ENCODE measurements at regions not wholly inside any gene's neighbourhood (a gene's known extent, or its start where the extent isn't known, plus 50 kb on each side); places are given as distances from the start of the nearest gene placed in this dataset.

GRCh38 chr3:195004512-195005250, 266.3 kb downstream of the XXYLT1 start:
- no peak for FAIRE-seq

GRCh38 chr3:195005251-195005620, 265.7 kb downstream of the XXYLT1 start:
- FAIRE-seq (no peak), DNase-seq (ENCODE audit: insufficient read length, low spot score) (no peak)
- no peak for TF ChIP-seq POU2F2 (IDR thresholded peaks at IDR 0.05; ENCODE audit: low read depth, low read length)
- no peak for TF ChIP-seq PAX5 (IDR thresholded peaks at IDR 0.05; ENCODE audit: insufficient read depth, low read length, severe bottlenecking)
- TF ChIP-seq POLR2AphosphoS5 (IDR thresholded peaks at IDR 0.05; ENCODE audit: low read depth, low read length), result no peak

More at GRCh38 chr3:195004512-195005250, 266.3 kb downstream of the XXYLT1 start:
- no peak for DNase-seq (ENCODE audit: insufficient read length, low spot score)
- TF ChIP-seq POLR2AphosphoS5 (IDR thresholded peaks at IDR 0.05; ENCODE audit: low read depth, low read length) (no peak), SPI1 (IDR thresholded peaks at IDR 0.05; ENCODE audit: low read depth, low read length) (no peak), TAF1 (IDR thresholded peaks at IDR 0.05; ENCODE audit: low read depth, low read length) (no peak), POLR2A (IDR thresholded peaks at IDR 0.05; ENCODE audit: low read depth, low read length) (no peak), POU2F2 (IDR thresholded peaks at IDR 0.05; ENCODE audit: low read depth, low read length) (no peak)

- FAIRE-seq, result no peak
- TF ChIP-seq SPI1 (IDR thresholded peaks at IDR 0.05; ENCODE audit: low read depth, low read length) (no peak), POLR2A (IDR thresholded peaks at IDR 0.05; ENCODE audit: low read depth, low read length) (no peak), POU2F2 (IDR thresholded peaks at IDR 0.05; ENCODE audit: low read depth, low read length) (no peak), POLR2AphosphoS5 (IDR thresholded peaks at IDR 0.05; ENCODE audit: low read depth, low read length) (no peak), TAF1 (IDR thresholded peaks at IDR 0.05; ENCODE audit: low read depth, low read length) (no peak), PAX5 (IDR thresholded peaks at IDR 0.05; ENCODE audit: insufficient read depth, low read length, severe bottlenecking) (no peak)
- no peak for DNase-seq (ENCODE audit: insufficient read length, low spot score)
These were observed 265.0 kb downstream of the XXYLT1 start for GRCh38 chr3:195005759-195006510.

- FAIRE-seq (no peak), DNase-seq (ENCODE audit: insufficient read length, low spot score) (no peak)
- TF ChIP-seq POU2F2 (IDR thresholded peaks at IDR 0.05; ENCODE audit: low read depth, low read length) (no peak), POLR2AphosphoS5 (IDR thresholded peaks at IDR 0.05; ENCODE audit: low read depth, low read length) (no peak), POLR2A (IDR thresholded peaks at IDR 0.05; ENCODE audit: low read depth, low read length) (no peak), PAX5 (IDR thresholded peaks at IDR 0.05; ENCODE audit: insufficient read depth, low read length, severe bottlenecking) (no peak), TAF1 (IDR thresholded peaks at IDR 0.05; ENCODE audit: low read depth, low read length) (no peak), SPI1 (IDR thresholded peaks at IDR 0.05; ENCODE audit: low read depth, low read length) (no peak)
These were observed 263.8 kb downstream of the XXYLT1 start for GRCh38 chr3:195007151-195007550.

GRCh38 chr3:195007766-195008165, 263.2 kb downstream of the XXYLT1 start:
- FAIRE-seq (no peak), DNase-seq (ENCODE audit: insufficient read length, low spot score) (no peak)
- TF ChIP-seq PAX5 (IDR thresholded peaks at IDR 0.05; ENCODE audit: insufficient read depth, low read length, severe bottlenecking) (no peak), SPI1 (IDR thresholded peaks at IDR 0.05; ENCODE audit: low read depth, low read length) (no peak), POU2F2 (IDR thresholded peaks at IDR 0.05; ENCODE audit: low read depth, low read length) (no peak), POLR2AphosphoS5 (IDR thresholded peaks at IDR 0.05; ENCODE audit: low read depth, low read length) (no peak), POLR2A (IDR thresholded peaks at IDR 0.05; ENCODE audit: low read depth, low read length) (no peak), TAF1 (IDR thresholded peaks at IDR 0.05; ENCODE audit: low read depth, low read length) (no peak)

DNA sequence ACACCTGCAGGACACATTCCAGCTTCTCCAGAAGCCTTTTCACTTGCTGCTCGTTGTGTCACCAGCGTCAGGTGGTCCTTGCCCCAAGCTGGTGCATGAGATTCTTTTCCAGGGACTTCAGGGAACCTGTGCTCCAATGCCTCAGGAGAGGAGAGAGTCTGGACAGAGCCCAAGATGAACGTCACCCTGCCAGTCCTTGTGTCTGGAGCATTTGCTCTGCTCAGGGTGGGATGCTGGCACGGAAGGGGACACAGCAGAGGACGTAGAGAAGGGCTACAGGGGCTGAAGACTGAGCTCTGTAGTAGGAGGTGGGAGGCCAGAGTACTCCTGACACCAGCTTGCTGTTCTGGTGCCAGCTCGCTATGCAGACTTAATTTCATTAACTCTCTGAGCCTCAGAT, 262.1 kb downstream of the XXYLT1 start:
- DNase-seq (ENCODE audit: insufficient read length, low spot score) (no peak), FAIRE-seq (no peak)
- TF ChIP-seq POLR2A (IDR thresholded peaks at IDR 0.05; ENCODE audit: low read depth, low read length) (no peak), SPI1 (IDR thresholded peaks at IDR 0.05; ENCODE audit: low read depth, low read length) (no peak), POLR2AphosphoS5 (IDR thresholded peaks at IDR 0.05; ENCODE audit: low read depth, low read length) (no peak), POU2F2 (IDR thresholded peaks at IDR 0.05; ENCODE audit: low read depth, low read length) (no peak), PAX5 (IDR thresholded peaks at IDR 0.05; ENCODE audit: insufficient read depth, low read length, severe bottlenecking) (no peak), TAF1 (IDR thresholded peaks at IDR 0.05; ENCODE audit: low read depth, low read length) (no peak)

GRCh38 chr3:195009616-195010015, 261.3 kb downstream of the XXYLT1 start:
- DNase-seq (ENCODE audit: insufficient read length, low spot score), result no peak
- TF ChIP-seq POLR2A (IDR thresholded peaks at IDR 0.05; ENCODE audit: low read depth, low read length) (no peak), TAF1 (IDR thresholded peaks at IDR 0.05; ENCODE audit: low read depth, low read length) (no peak), PAX5 (IDR thresholded peaks at IDR 0.05; ENCODE audit: insufficient read depth, low read length, severe bottlenecking) (no peak), POLR2AphosphoS5 (IDR thresholded peaks at IDR 0.05; ENCODE audit: low read depth, low read length) (no peak), SPI1 (IDR thresholded peaks at IDR 0.05; ENCODE audit: low read depth, low read length) (no peak), POU2F2 (IDR thresholded peaks at IDR 0.05; ENCODE audit: low read depth, low read length) (no peak)
- no peak for FAIRE-seq

DNA sequence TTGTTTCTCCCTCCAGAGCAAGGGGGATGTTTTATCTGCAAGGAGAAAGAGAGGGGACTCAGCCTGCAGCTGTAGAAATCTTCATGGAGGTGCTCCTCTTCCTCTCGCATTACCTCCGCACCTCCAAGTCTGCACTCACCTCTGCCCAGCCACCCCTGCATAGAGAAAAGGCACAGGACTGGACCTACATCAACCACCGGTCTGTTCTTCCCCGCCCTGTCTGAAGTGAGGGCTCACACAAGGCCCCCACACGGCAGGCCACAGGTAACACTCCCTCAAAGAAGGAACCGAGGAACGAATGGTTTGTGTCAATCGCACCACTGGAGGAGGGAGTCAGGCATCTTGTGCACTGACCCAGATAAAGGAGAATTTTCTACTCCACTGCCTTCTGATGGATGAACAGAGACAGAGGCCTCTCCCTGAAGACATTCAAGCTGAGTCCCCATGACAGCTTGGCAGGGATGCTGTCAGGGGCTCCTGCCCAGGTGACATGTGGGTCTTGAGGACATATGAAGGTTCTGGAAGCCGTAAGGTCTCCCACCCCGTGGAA, 260.3 kb downstream of the XXYLT1 start:
- FAIRE-seq (no peak), DNase-seq (ENCODE audit: insufficient read length, low spot score) (no peak)
- TF ChIP-seq POU2F2 (IDR thresholded peaks at IDR 0.05; ENCODE audit: low read depth, low read length), result no peak
- TF ChIP-seq TAF1 (IDR thresholded peaks at IDR 0.05; ENCODE audit: low read depth, low read length), result no peak
- TF ChIP-seq SPI1 (IDR thresholded peaks at IDR 0.05; ENCODE audit: low read depth, low read length), result no peak
- TF ChIP-seq POLR2A (IDR thresholded peaks at IDR 0.05; ENCODE audit: low read depth, low read length), result no peak
- TF ChIP-seq PAX5 (IDR thresholded peaks at IDR 0.05; ENCODE audit: insufficient read depth, low read length, severe bottlenecking), result no peak
- TF ChIP-seq POLR2AphosphoS5 (IDR thresholded peaks at IDR 0.05; ENCODE audit: low read depth, low read length), result no peak

GRCh38 chr3:195011231-195011834, 259.6 kb downstream of the XXYLT1 start:
- DNase-seq (ENCODE audit: insufficient read length, low spot score) (no peak), FAIRE-seq (no peak)
- no peak for TF ChIP-seq TAF1 (IDR thresholded peaks at IDR 0.05; ENCODE audit: low read depth, low read length)
- no peak for TF ChIP-seq POLR2AphosphoS5 (IDR thresholded peaks at IDR 0.05; ENCODE audit: low read depth, low read length)
- TF ChIP-seq PAX5 (IDR thresholded peaks at IDR 0.05; ENCODE audit: insufficient read depth, low read length, severe bottlenecking), result no peak

Data from GM12891 (cell line).